ENCODE measurements at regions not wholly inside any gene's neighbourhood (a gene's known extent, or its start where the extent isn't known, plus 50 kb on each side); places are given as distances from the start of the nearest gene placed in this dataset.

DNA sequence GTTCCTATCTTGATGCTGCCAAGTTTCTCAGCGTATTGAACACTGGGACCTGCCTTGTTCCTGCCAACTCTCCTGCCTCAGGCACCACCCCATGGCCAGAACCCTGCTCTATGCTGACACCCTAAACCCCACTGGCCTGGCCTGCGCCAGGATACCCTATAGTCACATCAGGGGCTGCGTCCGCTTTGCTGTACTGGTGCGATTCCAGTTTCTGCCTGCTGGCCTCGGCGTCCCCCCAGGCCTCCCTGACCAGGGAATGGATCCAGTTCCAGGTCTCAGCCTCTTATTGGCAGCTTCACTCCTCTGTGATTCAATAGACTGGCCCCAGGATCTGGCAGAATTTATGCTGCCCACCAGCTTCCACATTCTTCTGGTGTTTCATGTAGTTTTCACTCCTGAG lies 55.0 kb downstream of the GPR6 start:
- H3K4me3 ChIP-seq (ENCODE audit: low read length), result no peak overlapping the region
- TF ChIP-seq ZNF274 (IDR thresholded peaks at IDR 0.05; ENCODE audit: low read depth, low read length), result no peak

DNA sequence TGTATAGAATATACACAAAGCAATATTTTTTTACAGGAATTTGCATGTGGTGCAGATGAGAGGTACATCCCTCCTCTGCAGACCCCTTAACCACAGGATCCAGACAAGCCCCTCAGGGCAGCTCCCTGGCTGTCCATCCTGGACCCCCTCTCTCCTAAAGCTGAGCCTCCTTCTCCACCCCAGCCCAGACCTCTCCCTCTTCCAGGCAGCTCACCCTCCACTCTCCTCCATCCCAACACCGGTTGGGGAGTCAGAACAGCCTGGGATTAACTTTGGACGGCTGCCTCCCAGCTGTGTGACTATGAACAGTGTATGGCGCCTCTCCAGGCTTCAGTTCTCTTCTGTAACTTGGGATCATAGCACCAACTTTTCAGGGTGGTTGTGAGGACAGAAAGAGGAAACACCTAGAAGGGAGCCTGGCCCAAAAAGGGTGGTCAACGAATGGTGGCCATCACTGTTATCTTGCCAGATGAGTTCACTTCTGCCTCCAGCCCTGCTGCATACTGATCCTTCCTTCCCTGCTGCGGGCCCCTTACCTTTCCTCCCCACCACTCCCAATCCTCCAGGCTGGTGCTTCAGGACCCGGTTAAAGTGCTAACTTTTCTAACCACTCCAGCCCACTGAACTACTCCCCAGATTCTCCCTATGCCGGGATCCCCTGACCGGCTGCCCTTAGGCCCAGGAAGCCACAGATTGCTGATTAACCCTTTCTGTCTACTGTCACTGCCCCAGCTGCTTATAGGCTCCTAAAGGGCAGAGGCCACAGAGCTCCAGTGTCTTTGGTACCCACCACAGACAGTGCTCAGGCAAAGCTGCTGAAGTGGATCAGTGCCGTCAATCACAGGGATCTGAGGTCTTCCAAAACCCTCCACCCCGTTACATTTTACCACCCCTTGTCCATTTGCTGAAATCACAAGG lies 55.9 kb downstream of the GPR6 start:
- TF ChIP-seq ZNF274 (IDR thresholded peaks at IDR 0.05; ENCODE audit: low read depth, low read length), result no peak

DNA sequence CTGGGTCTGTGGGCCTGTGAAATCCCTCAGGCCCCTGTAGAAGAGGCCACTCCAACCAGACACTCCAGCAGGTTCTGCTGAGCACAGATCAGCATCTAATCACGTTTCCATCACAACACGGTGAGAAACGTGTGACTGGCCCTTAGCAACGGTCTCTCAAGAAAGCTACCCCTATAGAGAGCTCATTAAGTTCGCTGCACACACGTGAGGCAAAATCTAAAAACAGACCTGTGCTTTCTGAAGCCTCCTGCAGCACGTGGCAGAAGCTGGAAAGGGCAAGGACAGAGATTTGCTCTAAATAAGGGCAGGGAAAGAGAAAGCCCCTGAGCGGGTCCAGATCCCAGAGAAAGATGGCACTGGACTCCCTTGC lies 56.5 kb downstream of the GPR6 start:
- no peak for TF ChIP-seq ZNF274 (IDR thresholded peaks at IDR 0.05; ENCODE audit: low read depth, low read length)
- no peak overlapping the region for H3K4me3 ChIP-seq (ENCODE audit: low read length)

More for the DNA sequence above, 55.9 kb downstream of the GPR6 start:
- H3K4me3 ChIP-seq (ENCODE audit: low read length), result no peak overlapping the region

- H3K4me3 ChIP-seq (ENCODE audit: low read length), result no peak overlapping the region
- no peak for TF ChIP-seq ZNF274 (IDR thresholded peaks at IDR 0.05; ENCODE audit: low read depth, low read length)
These were observed 57.2 kb downstream of the GPR6 start for GRCh38 chr6:110035321-110035720.

- no peak for TF ChIP-seq ZNF274 (IDR thresholded peaks at IDR 0.05; ENCODE audit: low read depth, low read length)
- H3K4me3 ChIP-seq (ENCODE audit: low read length), result no peak overlapping the region
These were observed 58.5 kb downstream of the GPR6 start for GRCh38 chr6:110036408-110037302.

- no peak overlapping the region for H3K4me3 ChIP-seq (ENCODE audit: low read length)
- no peak for TF ChIP-seq ZNF274 (IDR thresholded peaks at IDR 0.05; ENCODE audit: low read depth, low read length)
These were observed 59.7 kb downstream of the GPR6 start for GRCh38 chr6:110037726-110038295.

DNA sequence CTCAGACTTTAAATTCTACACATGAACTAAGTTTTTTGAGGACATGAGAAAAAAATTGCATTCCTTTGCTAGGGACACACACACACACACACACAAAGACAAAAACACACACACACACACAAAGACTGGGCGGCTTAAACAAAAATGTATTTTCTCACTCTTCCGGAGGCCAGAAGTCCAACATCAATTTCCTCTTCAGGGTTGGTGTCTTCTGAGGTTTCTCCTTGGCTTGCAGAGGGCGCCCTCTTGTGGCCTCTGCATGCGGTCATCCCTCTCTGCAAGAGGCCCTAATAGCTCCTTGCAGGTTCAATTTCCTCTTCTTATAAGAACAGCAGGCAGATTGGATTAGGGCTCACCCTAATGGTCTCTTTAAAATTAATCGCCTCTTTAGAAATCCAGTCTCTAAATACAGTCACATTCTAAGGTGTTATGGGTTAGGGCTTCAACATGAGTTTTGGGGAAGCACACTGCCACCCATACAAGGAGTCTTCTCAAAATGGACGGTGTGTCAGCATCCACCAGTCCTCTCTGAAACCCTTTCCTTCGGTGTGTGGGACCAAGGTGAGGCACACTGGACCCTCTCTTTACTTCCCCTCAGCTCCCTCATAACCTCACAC lies 61.4 kb downstream of the GPR6 start:
- peak overlapping the region; percentile 44; the same call in 1 of the 2 replicates for H3K4me3 ChIP-seq (ENCODE audit: low read length)
- no peak for TF ChIP-seq ZNF274 (IDR thresholded peaks at IDR 0.05; ENCODE audit: low read depth, low read length)

DNA sequence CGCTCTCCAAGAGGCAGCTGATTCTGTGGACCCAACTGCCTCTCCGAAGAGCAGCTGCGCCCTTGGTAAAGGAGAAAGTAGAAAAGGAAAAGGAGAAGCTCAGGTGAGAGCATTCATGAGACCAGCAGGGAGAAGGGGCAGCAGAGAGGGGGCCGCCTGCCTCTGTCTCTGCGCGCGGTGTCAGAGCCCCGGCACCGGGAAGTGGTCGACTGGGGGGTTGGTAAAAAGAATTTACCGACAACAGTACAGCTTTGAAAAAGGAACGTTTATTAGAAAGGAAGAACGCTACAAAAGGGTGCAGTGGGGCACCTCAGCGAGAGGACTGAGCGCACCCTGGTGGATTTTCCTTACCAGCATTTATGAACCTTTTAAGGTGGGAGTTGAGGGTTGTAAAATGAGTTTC lies 61.9 kb downstream of the GPR6 start:
- TF ChIP-seq ZNF274 (IDR thresholded peaks at IDR 0.05; ENCODE audit: low read depth, low read length), result no peak
- H3K4me3 ChIP-seq (ENCODE audit: low read length), result peak overlapping the region; percentile 44; the same call in 1 of the 2 replicates

GRCh38 chr6:110040716-110041115 lies 62.6 kb downstream of the GPR6 start:
- no peak overlapping the region for H3K4me3 ChIP-seq (ENCODE audit: low read length)
- no peak for TF ChIP-seq ZNF274 (IDR thresholded peaks at IDR 0.05; ENCODE audit: low read depth, low read length)

DNA sequence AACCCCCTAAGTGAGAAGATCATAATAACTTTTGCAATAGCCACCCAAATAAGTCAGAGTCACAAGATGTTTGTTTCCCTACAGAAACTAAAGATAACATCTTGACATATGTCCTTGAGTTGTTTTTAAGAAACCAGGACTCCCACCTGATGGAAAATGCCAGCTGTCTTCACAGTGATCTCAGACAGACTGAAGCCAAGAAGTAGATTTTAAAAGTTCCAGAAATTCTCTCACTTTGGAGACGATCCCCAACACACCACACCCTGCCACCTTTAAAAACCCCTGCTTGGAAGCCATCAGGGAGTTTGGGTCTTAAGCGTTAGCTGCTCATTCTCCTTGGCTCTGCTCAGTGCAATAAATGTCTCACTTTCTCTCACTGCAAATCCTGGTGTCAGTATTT lies 63.0 kb downstream of the GPR6 start:
- no peak for TF ChIP-seq ZNF274 (IDR thresholded peaks at IDR 0.05; ENCODE audit: low read depth, low read length)

GRCh38 chr6:110041830-110042229 lies 63.7 kb downstream of the GPR6 start:
- H3K4me3 ChIP-seq (ENCODE audit: low read length), result no peak overlapping the region

More for the DNA sequence above, 63.0 kb downstream of the GPR6 start:
- H3K4me3 ChIP-seq (ENCODE audit: low read length), result no peak overlapping the region

DNA sequence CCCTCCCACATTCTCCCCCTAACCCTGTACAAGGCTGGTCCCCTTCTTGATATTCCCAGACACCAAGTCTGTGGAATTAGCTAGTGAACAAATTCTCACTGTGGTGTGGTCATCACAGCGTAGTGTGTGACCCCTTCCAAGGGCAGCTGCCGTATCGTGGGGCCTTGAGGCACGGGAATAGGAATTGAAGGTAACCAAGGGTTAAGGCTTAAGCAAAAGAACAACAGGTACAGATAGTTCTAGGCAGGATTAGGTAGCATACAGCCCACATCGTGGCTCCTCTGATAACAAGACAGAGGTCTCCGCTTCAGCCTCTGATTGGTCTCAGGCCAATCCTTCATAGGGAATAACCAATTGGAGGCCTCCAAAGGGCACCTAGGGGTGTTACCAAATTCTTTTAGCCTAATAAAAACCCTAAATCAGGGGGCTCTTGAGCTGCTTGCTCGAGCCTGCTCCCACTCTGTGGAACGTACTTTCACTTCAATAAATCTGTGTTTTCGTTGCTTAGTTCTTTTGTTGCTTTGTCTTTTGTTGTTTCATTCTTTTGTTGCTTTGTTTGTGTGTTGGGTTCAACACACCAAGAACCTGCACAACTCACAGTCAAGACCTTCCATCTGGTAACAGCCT lies 64.7 kb downstream of the GPR6 start:
- no peak overlapping the region for H3K4me3 ChIP-seq (ENCODE audit: low read length)
- TF ChIP-seq ZNF274 (IDR thresholded peaks at IDR 0.05; ENCODE audit: low read depth, low read length), result no peak

More at GRCh38 chr6:110041830-110042229, 63.7 kb downstream of the GPR6 start:
- TF ChIP-seq ZNF274 (IDR thresholded peaks at IDR 0.05; ENCODE audit: low read depth, low read length), result no peak

GRCh38 chr6:110043366-110043994 lies 65.4 kb downstream of the GPR6 start:
- no peak for TF ChIP-seq ZNF274 (IDR thresholded peaks at IDR 0.05; ENCODE audit: low read depth, low read length)
- H3K4me3 ChIP-seq (ENCODE audit: low read length), result no peak overlapping the region

Measured in GM08714 (cell line).